ENCODE measurements at regions not wholly inside any gene's neighbourhood (a gene's known extent, or its start where the extent isn't known, plus 50 kb on each side); places are given as distances from the start of the nearest gene placed in this dataset.

DNA sequence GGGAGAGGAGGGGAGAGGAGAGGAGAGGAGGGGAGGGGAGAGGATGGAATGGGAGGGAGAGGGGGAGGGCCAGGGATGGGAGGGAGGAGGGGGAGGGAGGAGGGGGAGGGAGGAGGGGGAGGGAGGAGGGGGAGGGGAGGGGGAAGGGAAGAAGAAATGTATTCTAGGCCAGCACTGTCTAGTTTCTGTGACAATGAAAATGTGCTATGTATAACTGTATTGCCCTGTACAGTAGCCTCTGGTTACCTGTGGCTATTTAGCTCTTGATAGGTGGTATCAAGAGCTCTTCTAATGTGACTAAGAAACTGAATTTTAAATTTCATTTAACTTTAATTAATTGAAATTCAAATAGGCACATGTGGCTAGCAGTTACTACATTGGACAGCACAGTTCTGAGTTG is 143.1 kb downstream of the BTC start:
- no peak for DNase-seq (ENCODE audit: low spot score)

GRCh38 chr4:74653331-74654229 is 140.7 kb downstream of the BTC start:
- DNase-seq (ENCODE audit: low spot score): no peak

- no peak for DNase-seq (ENCODE audit: low spot score)
Observed at GRCh38 chr4:74654230-74654681, 140.1 kb downstream of the BTC start.

GRCh38 chr4:74656596-74656995 is 137.7 kb downstream of the BTC start:
- DNase-seq (ENCODE audit: low spot score): no peak

DNA sequence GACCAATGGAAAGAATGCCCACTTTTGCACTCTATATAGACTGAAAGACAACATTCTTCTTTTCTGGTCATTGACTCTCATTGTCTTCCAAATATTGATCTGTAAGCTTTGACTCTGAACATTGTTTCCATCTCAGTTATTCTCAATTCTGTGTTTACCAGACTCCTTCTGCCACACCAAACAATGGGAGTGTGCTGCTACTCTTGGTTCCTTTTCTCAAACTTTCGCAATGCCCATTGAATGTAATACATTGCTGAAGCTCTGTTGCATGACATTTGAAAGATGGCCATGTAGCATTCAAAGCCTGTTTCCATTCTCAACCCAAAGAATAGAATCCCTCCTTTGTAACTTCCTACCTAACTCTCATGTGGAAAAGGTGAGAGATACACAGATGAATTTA is 136.2 kb downstream of the BTC start:
- DNase-seq (ENCODE audit: low spot score): no peak

DNA sequence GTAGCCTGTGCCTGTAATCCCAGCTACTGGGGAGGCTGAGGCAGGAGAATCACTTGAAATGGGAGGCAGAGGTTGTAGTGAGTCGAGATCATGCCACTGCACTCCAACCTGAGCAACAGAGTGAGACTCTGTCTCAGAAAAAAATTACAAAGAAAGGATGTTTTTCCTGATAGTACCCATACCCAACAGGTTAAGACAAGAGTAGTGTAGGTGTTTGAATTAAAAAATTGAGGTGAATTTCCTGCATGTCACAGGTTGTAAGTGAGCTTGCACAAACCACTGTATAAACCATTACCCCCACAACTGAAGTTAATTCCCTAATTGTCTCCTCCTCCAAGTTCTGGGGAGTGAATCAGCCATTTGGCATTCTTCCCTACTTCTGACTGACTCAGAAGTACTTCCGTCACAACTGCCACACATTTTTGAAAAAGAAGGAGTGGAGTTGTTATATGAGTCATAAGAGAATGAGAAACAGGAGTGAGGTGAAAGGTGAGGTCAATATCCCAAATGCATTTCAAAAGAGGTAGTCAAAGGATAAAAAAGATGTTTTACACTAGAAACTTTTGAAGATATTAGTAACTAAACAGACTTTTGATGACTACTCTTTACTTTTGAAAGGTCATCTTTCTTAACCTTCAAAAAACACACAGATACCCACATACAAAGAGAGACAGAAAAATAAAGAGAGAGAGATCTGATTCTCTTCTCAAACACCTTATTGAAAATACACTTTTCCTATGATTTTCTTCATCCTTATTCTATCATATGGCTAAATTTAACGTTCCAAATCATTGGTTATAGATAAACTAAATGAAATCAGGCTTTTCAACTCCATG is 134.5 kb downstream of the BTC start:
- no peak for DNase-seq (ENCODE audit: low spot score)

DNA sequence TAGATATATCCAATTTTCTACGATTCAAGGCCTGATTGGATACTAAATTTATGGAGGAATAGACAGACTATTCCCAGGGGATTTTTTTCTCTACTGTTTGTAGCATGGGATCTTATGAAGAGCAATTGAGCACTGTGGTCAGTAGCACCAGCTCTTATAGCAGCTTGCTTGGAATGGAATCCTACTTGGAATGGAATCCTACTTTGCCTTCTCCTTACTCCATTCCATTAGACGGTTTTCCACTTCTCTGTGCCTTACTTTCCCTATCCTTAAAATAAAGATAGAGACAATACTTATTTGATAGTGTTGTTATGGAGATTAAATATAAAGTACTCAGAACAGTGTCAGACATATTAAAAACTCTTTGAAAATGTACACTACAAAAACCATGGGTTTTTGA is 133.5 kb downstream of the BTC start:
- no peak for DNase-seq (ENCODE audit: low spot score)

- no peak for DNase-seq (ENCODE audit: low spot score)
Observed at GRCh38 chr4:74661427-74662201, 132.7 kb downstream of the BTC start.

DNA sequence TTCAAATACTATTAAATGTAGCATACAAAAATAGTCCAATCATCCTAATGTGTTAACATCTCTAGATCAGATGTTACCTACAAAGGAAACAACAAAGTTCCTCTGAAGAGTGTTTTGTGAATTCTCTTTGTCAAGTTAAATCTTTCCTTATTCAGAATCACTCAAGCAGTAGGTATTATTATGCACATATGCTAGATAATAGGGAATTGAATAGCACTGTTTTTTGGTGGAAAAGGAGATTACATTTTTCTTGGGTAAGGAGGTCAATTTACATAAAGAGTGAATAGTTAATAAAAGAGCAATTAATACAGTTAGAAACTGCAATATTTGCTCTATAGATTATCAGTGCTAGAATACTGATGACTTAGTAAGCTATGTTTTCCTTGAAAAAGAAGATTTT is 130.7 kb downstream of the BTC start:
- DNase-seq (ENCODE audit: low spot score): no peak

DNA sequence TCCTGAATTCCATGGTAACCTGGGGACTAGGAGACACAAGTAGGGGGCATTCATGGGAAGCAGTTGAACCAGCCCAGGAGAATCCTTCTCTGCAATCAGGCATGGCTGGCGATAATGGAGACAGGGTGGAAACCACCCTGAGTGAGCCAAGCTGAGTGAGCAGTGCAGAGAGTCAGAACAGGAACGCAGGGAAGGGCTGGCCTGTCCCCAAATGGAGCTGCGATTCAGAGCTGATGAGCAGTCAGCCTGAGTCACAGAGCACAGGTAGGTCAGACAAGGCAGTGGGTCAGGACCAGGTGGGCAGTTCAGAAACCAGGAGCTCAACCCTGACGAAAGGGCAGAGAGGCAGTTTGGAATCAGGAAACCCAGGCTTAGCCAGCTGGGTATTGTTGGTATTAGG is 129.0 kb downstream of the BTC start:
- no peak for DNase-seq (ENCODE audit: low spot score)

DNA sequence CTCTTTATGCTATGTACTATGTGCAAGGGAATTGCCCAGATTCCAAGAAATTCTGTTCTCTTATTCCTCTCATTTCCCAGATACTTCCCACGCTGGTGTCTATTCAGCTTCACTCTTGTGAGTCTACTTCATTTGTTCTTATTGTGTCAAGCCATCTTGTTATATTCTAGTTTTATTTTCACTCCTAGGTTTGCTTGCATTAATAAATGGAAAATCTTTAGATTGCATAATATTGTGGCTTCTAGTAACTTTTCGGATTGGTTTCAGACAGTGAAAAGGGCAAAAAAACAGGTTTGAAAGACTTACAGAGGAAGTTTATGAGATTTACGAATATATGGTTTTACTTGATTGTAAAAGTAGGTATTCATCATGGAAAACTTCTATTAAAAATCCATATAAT is 128.4 kb downstream of the BTC start:
- DNase-seq (ENCODE audit: low spot score): no peak

DNA sequence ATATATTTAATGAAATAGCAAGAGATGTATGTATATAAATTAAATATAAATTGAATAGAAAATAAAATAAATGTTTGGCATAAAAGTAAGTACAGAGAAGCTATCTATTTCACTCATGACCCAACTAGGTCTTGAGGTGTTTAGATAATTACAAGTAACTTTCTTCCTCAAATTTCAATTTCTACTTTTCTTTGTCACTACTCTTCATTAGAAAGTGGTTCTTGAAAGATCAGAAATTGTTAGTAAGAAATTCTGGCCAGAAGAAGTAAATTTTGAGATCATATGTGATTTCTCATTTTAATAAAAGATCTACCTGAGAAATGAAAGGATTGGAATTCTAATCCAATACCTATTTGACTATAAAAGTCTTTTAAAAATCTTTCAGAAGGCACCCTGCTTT is 126.9 kb downstream of the BTC start:
- DNase-seq (ENCODE audit: low spot score): no peak

GRCh38 chr4:74667944-74668343 is 126.4 kb downstream of the BTC start:
- DNase-seq (ENCODE audit: low spot score): no peak

DNA sequence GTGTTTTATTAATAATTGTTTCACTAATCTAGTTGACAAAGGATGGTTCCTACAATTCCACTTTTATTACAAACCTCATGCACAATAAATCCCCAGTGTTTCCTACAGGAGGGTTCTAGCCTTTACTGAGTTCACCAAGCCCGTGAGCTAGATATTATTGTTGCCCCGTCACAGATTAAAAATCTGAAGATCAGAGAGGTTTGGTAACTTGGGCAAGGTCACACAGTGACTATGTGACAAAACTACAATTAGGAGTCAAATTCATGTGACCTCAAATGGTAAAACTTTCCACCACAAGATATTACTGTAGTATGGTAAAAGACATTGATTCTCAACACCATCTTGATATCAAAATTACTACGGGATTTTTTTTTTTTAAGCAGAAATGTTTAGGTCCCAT is 124.6 kb downstream of the BTC start:
- DNase-seq (ENCODE audit: low spot score): no peak

DNA sequence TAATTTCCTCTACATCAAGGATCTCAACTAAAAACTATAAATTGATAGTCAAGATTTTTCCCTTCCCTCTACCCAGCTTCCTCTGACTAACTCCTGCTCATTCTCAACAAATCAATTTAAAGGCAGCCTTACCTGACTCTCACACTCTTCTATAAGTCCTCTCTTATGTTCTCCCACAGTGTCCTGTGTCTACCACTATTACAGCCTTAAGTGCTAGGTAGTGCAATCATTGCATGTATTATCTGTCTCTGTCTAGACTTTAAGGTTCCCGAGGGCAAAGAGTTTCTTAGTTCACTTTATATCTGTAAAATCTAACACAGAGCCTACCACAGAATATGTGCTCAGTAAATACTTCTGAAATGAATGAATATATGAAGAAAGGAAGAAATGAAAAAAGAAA is 123.7 kb downstream of the BTC start:
- DNase-seq (ENCODE audit: low spot score): no peak

DNA sequence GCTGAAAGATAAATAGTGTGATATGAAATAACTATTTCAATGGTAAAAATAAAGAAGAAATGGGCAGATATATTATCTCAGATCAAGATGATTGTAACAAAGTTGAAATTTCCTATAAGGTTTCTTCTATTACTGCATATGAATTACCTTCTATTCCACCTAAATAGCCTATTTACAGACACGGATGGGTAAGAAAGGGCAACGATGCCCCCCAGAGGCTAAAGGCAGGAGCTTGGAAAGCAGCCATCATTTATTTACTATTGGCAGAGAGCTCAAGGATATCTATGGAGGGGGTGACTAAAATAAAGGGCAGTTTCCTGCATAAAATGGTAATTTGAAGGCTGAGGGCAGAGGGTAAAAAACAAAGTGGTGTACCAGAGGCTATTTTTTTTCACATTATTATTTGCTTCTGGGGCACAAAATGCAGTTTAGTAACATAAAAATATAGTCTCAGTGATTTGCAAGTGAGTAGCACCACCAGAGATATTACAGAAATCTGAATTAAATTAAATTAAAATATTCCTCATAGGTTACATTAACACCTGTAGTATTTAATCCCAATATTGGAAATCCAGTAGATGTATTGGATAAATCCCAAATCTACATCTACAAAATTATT is 123.1 kb downstream of the BTC start:
- peak; percentile 28 for DNase-seq (ENCODE audit: low spot score)

DNA sequence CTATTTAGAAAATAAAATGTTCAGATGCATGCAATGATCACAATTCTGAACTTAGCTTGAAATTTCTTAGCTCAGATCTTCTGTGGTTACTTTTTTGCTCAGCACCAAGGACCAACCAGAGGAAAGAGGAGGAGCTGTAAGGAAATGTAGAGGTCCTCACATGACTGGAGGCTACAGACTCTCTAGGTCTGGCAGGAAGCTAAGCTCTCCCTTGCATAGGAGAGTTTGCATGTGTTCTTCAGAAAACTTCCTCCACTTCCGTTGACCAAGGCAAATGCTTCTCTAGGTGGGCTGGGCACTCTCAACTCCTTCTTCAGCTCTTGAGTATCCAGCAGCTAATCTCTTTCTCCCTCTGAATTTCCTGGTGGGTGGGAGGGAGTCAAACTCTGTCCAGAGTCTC is 119.6 kb downstream of the BTC start:
- DNase-seq (ENCODE audit: low spot score): no peak

DNA sequence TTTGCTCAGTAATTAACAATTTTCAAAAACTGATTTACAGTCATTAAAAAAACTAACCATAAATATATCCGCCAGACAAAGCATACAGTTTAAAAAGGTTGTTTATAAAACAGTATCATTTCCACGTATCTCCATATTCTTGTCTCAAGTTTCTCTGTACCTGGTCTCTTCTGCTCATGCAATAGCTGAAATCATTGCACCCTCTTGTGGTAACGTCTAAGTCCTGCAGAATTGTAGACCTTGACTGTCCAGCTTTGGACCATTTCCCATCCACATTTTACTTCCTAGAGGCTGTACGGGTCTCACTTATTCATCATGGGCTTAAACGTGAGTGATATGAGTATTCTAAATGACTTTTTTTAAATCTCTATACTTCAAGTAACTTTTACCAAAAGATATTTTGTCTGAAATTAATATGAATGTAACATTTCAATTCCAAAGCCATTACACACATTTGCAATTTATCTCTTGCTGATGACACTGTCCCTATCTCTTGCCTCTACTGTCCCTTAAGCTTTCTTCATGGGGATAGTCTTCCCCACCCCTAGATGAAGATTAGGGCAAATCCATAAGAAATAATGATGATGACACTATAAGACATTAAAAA is 118.5 kb downstream of the BTC start:
- DNase-seq (ENCODE audit: low spot score): peak; percentile 26

DNA sequence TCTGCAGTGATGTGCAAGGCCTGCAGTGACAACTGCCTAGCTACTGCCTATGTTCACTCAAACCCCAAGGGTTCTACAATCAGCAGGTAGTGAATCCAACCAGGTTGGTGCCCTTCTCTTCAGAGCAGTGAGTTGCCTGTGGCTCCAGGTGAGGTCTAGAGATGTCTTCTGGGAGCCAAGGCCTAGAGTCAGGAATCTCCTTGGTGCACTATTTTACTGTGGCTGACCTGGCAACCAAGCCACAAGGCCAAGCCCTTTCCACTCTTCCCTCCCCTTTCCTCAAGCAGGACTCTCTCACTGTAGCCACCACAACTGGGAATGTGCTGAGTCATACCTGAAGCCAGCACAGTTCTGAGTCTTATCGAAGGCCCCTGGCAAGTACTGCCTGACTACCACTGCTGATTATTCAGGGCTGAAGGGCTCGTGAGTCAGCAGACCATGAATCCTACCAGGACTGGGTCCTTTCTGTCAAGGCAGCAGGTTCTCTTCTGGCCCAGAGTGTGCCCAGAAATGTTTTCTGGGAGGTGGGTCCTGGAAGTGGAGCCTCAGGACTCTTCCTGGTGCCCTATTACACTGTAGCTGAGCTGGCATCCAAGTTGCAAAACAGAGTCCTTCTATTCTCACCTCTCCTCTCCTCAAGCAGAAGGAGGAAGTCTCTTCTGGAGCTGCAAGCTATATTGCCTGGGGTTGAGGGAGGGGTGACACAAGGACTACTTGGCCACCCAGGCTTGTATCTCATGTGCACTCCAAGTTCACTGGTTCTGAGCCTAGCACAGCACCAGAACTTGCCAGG is 111.6 kb downstream of the BTC start:
- DNase-seq (ENCODE audit: low spot score): no peak

DNA sequence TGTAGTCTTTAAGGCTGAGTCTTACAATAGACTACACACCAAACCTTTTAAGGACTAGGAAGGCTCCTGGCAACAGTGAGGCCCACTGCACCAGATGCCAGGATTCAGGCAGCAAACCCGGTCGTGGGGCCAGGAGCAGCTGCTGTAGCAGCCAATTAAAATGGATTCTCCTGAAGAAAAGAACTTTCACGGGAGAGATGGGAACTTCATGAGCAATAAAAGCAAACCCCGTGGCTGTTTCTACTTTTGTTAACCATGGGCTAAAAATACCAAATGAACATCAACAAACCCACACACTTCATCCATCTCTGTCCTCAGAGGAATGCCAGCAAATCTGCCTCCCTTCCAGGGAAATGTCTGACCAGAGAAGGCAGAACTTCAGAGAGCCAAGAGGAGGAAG is 101.4 kb downstream of the BTC start:
- DNase-seq (ENCODE audit: low spot score): no peak

Data from activated CD4-positive, alpha-beta T cell treated with anti-CD3 and anti-CD28 coated beads, Interleukin-2, Interleukin-4, amounts not matched to agents 100 ng/mL and 50 ng/mL, durations not matched to agents 16 hours and 8 hours (primary cell).